ENCODE measurements at regions not wholly inside any gene's neighbourhood (a gene's known extent, or its start where the extent isn't known, plus 50 kb on each side); places are given as distances from the start of the nearest gene placed in this dataset.

- no peaks in the 10 kb centered on the region for H3K9me3 Mint-ChIP-seq
- H3K4me3 Mint-ChIP-seq: no peak overlapping the region
- DNase-seq: no peak
- no peak overlapping the region for H3K27ac Mint-ChIP-seq
- no peaks in the 10 kb centered on the region for H3K36me3 Mint-ChIP-seq
- no peaks in the 10 kb centered on the region for H3K4me1 Mint-ChIP-seq
- CTCF ChIA-PET: no interaction called here
- H3K27me3 Mint-ChIP-seq: peaks cover 31% of the 10 kb centered on the region
These were observed 83.4 kb downstream of the RPLP1 start for GRCh38 chr15:69535998-69536397.

DNA sequence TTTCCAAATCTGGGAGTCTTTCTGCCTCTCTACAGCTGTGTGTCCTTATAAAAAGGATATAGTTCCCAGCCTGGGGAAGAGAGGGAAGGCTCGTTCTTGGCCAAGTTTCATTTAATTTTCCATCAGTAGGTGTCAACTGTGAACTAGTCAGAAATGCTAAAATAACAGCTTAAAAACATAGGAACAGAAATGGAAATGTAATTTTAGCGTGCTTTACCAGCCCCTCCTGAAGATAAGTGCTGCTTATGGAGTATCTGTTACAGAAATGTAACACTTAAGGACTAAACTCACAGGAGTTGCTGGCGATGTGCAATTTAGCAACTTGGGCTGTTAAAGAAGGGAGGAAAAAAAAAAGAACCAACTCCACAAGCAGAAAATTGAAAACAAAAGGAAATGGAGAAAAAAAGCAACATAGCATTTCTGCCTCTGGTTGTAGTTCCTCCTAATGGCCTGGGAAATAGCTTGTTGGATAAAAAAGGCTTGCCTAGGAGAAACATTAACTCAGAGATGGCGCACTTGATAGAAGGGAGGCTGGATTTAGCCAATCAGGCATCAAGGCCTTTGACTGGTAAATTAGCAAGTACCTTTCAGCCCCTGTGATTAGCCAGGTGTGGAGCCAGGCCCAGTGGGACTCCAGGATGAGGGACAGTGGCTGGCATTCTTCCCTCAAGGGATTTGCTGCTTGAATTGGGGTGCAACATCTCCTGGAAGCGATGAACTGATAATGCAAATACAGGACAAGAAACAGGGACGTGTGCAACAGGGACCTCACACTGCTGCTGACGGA, 84.3 kb downstream of the RPLP1 start:
- Mint-ChIP-seq H3K36me3 (no peaks in the 10 kb centered on the region), H3K4me3 (no peak overlapping the region), H3K9me3 (no peaks in the 10 kb centered on the region), H3K27me3 (peaks cover 28% of the 10 kb centered on the region), H3K4me1 (no peaks in the 10 kb centered on the region), H3K27ac (no peak overlapping the region)
- no peak for DNase-seq
- CTCF ChIA-PET: no interaction called here

- Mint-ChIP-seq H3K4me3 (no peak overlapping the region), H3K36me3 (no peaks in the 10 kb centered on the region), H3K27me3 (peaks cover 25% of the 10 kb centered on the region), H3K9me3 (no peaks in the 10 kb centered on the region), H3K27ac (no peak overlapping the region), H3K4me1 (no peaks in the 10 kb centered on the region)
- CTCF ChIA-PET: no interaction called here
- DNase-seq: no peak
These were observed 85.3 kb downstream of the RPLP1 start for GRCh38 chr15:69537901-69538300.

DNA sequence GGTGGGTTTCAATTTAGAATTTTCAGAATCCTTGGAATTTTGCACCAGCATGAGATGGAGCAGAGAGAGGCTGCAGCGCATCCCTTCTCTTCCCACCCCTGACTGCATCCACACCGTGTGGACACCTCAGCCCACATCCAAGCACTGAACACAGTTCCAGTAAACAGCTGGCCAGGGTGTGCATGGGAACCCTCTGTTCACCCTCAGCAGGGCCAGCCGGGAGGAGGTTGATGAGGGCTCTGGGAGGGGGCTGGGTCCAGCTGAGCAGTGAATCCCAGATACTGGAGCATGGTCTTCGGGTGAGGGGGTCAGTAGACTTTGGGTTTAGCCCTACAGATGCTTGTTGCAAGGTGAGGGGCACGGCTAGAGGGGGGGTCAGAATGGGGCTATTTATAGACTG, 85.8 kb downstream of the RPLP1 start:
- Mint-ChIP-seq H3K27ac (no peak overlapping the region), H3K4me3 (no peak overlapping the region), H3K4me1 (no peaks in the 10 kb centered on the region), H3K27me3 (peaks cover 23% of the 10 kb centered on the region), H3K9me3 (no peaks in the 10 kb centered on the region), H3K36me3 (no peaks in the 10 kb centered on the region)
- no peak for DNase-seq
- CTCF ChIA-PET: no interaction called here

DNA sequence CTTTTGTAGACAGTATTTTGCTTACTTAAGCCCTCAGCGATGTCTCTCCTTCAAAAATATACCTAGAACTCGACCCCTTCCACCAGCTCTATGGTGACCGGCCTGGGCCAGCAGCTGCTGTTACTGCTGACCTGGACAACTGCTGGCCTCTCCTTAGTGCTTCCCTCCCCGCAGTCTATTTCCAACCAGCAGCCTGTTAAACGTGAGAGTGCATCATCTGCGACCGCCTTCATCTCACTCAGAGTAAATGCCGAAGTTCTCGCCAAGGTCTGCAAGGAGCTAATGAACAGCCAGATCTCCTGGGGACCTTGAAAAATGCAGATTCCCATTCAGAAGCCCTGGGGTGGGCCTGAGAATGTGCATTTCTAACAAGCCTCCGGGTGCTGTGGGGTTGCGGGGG, 86.7 kb downstream of the RPLP1 start:
- no peaks in the 10 kb centered on the region for H3K4me1 Mint-ChIP-seq
- CTCF ChIA-PET: no interaction called here
- H3K27ac Mint-ChIP-seq: no peak overlapping the region
- DNase-seq: no peak
- H3K27me3 Mint-ChIP-seq: peaks cover 24% of the 10 kb centered on the region
- H3K36me3 Mint-ChIP-seq: no peaks in the 10 kb centered on the region
- no peak overlapping the region for H3K4me3 Mint-ChIP-seq
- H3K9me3 Mint-ChIP-seq: no peaks in the 10 kb centered on the region

DNA sequence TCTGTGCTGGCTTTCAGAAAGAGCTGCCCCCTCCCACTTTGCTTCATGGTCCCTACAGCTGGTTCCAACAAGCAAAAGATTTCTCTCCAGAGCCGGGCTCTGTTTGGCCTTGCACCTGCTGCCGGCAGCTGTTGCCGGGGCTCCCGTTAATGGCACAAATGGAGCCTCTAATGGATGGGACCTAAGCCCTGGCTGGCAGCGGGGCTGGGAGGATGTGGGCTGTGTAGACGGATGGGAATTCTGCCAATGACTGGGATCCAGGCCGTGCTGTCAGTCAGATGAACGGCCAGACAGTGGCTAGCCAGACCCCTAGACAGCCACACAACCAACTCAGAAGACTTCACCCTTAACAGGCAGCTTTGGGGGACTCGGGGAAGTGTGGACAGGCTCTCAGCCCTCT, 88.0 kb downstream of the RPLP1 start:
- CTCF ChIA-PET: no interaction called here
- H3K27me3 Mint-ChIP-seq: peaks cover 25% of the 10 kb centered on the region
- no peaks in the 10 kb centered on the region for H3K36me3 Mint-ChIP-seq

GRCh38 chr15:69542028-69542427, 89.4 kb downstream of the RPLP1 start:
- no peak for DNase-seq
- Mint-ChIP-seq H3K27me3 (peaks cover 26% of the 10 kb centered on the region), H3K9me3 (no peaks in the 10 kb centered on the region), H3K27ac (no peak overlapping the region), H3K36me3 (no peaks in the 10 kb centered on the region), H3K4me3 (no peak overlapping the region), H3K4me1 (no peaks in the 10 kb centered on the region)
- CTCF ChIA-PET: no interaction called here

More for the DNA sequence above, 88.0 kb downstream of the RPLP1 start:
- H3K4me3 Mint-ChIP-seq: no peak overlapping the region
- no peaks in the 10 kb centered on the region for H3K9me3 Mint-ChIP-seq
- no peak for DNase-seq
- H3K27ac Mint-ChIP-seq: no peak overlapping the region
- H3K4me1 Mint-ChIP-seq: no peaks in the 10 kb centered on the region

- H3K4me1 Mint-ChIP-seq: no peaks in the 10 kb centered on the region
These were observed 91.2 kb downstream of the RPLP1 start for GRCh38 chr15:69543681-69544364.

DNA sequence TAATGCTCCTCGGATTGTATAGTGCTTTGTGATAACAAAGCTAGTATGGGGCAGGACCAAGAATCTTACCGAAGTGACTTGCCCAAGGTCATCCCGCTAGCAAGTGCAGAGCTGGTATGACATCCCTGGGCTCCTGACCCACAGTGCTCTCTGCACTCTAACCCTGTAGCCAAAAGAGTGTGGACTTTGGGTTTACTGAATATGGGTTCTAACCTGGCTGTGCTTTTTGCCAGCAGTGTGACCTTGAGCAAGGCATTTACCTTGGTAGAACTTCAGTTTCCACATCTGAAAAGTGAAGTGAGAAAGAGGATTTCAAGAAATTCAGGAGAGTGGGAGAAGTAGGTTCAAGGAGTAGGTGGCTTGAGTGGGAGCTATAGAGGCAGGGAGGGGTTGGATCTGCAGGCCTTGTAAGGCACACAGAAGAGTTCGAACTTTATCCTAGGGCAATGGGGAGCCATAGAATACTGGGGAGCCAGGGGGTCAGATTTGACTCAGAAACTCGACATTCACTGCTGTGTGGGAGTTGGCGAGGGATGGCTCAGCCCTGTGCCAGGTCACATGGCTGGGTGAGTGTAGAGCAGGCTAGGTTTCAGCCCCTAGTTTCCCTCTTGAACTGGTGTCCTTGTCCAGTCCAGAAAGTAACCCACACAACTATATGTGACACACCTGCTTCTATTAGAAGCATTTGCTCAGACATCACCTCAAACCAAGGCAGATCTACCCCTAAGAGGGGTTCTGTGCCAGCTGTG, 91.9 kb downstream of the RPLP1 start:
- CTCF ChIA-PET: no interaction called here
- DNase-seq: no peak
- Mint-ChIP-seq H3K4me1 (no peaks in the 10 kb centered on the region), H3K4me3 (no peak overlapping the region), H3K9me3 (no peaks in the 10 kb centered on the region), H3K27me3 (peaks cover 42% of the 10 kb centered on the region), H3K36me3 (no peaks in the 10 kb centered on the region), H3K27ac (no peak overlapping the region)

More at GRCh38 chr15:69543681-69544364, 91.2 kb downstream of the RPLP1 start:
- Mint-ChIP-seq H3K27ac (no peak overlapping the region), H3K9me3 (no peaks in the 10 kb centered on the region), H3K27me3 (peaks cover 36% of the 10 kb centered on the region), H3K36me3 (no peaks in the 10 kb centered on the region), H3K4me3 (no peak overlapping the region)
- CTCF ChIA-PET: no interaction called here
- no peak for DNase-seq

GRCh38 chr15:69546182-69546581, 93.6 kb downstream of the RPLP1 start:
- H3K36me3 Mint-ChIP-seq: no peaks in the 10 kb centered on the region
- H3K27me3 Mint-ChIP-seq: peaks cover 51% of the 10 kb centered on the region
- peaks cover 3% of the 10 kb centered on the region for H3K9me3 Mint-ChIP-seq
- H3K4me1 Mint-ChIP-seq: no peaks in the 10 kb centered on the region
- CTCF ChIA-PET: no interaction called here
- no peak overlapping the region for H3K27ac Mint-ChIP-seq
- H3K4me3 Mint-ChIP-seq: no peak overlapping the region
- no peak for DNase-seq

DNA sequence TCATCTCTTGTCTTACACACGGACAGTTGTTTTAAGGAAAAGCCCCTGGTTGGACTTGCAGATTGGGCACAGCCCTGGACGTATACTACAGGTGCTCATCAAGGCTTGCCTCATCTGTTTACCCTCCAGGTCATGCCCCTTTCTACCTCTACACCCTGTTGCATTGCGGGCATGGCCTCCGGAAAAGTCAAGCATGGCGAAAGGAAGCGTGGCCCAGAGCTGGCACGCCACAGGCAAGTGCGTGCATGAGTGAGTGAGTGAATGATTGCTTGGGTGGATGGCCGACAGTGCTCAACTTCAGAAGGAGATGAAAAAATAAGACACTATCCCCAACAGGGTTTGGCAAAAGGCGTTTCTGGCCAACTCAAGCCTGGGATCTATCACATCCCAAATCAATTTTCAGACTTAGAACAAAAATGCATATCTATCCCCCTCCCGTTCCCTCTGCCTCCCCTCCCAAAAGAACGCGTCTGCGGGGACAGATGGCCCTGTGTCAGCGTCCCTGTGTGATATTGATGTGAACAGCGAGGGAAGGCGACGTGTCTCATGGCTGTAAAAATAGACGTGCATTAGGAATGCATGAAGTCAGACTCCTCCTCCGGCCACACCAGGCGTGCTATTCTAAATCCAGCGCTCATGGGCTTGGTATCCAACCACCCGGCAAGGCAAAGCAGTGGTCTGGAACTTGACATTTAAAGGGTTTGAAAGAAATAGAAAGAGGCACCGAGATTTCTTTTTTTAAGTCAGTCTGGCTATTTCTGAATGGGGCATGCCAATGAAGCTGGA, 96.0 kb downstream of the RPLP1 start:
- H3K27me3 Mint-ChIP-seq: peaks cover 62% of the 10 kb centered on the region
- H3K4me1 Mint-ChIP-seq: no peaks in the 10 kb centered on the region
- no peak for DNase-seq
- H3K27ac Mint-ChIP-seq: no peak overlapping the region
- CTCF ChIA-PET: no interaction called here
- no peaks in the 10 kb centered on the region for H3K36me3 Mint-ChIP-seq
- no peak overlapping the region for H3K4me3 Mint-ChIP-seq
- H3K9me3 Mint-ChIP-seq: peaks cover 16% of the 10 kb centered on the region

DNA sequence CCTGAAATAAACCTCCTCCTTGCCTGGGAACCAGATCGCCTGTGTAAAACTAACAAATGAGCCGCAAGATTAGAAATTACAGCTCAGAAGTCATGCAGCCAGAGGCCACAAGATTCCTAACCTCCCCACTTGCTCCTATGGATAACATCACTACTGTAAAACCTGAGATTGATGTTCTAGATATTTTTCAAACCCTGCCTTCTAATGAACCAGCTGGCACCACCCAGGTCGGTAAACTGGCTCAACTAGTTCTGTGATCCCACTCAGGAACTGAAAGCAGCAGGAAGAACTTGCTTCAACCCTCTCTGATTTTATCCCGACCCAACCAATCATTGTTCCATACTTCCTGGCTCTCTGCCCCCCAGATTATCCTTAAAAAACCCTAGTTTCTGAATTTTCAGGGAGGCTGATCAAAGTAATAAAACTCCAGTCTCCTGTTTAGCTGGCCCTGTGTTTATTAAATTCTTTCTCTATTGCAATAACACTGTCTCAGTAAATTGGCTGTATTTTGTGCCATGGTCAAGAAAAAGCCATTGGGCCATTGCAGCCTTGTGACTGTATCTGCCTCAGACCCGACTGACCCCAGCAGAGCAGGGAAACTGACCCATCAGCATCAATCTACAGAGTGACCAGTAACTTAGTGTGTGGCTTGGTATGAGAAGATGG, 98.9 kb downstream of the RPLP1 start:
- CTCF ChIA-PET: no interaction called here
- no peak for DNase-seq

GRCh38 chr15:69552057-69552815, 99.6 kb downstream of the RPLP1 start:
- Mint-ChIP-seq H3K4me3 (no peak overlapping the region), H3K27me3 (peaks cover 57% of the 10 kb centered on the region), H3K9me3 (peaks cover 16% of the 10 kb centered on the region), H3K4me1 (no peaks in the 10 kb centered on the region), H3K36me3 (no peaks in the 10 kb centered on the region), H3K27ac (no peak overlapping the region)
- CTCF ChIA-PET: no interaction called here
- DNase-seq: no peak

More for the DNA sequence above, 98.9 kb downstream of the RPLP1 start:
- Mint-ChIP-seq H3K9me3 (peaks cover 16% of the 10 kb centered on the region), H3K4me3 (no peak overlapping the region), H3K27me3 (peaks cover 57% of the 10 kb centered on the region), H3K36me3 (no peaks in the 10 kb centered on the region), H3K27ac (no peak overlapping the region), H3K4me1 (no peaks in the 10 kb centered on the region)
